Parathyroid adenoma (tissue), 2 donors: ENCODE measurements at regions not wholly inside any gene's neighbourhood (a gene's known extent, or its start where the extent isn't known, plus 50 kb on each side); places are given as distances from the start of the nearest gene placed in this dataset.

Experiments
- H2AFZ ChIP-seq: fragments of 300-600 bp; sonication (generic); one replicate; pipeline ENCODE4 v1.7.0; 2017; ENCODE audit warnings: antibody characterized with exemption, mild to moderate bottlenecking
- H3K27ac ChIP-seq: fragments of 300-600 bp; sonication (generic); one replicate; pipeline ENCODE4 v1.7.0; 2017
- H3K27me3 ChIP-seq: fragments of 300-600 bp; sonication (generic); one replicate; pipeline ENCODE4 v1.7.0; 2017; ENCODE audit warnings: low read length; ENCODE audit not compliant: control insufficient read depth, insufficient read depth
- H3K36me3 ChIP-seq: fragments of 300-600 bp; sonication (generic); one replicate; pipeline ENCODE4 v1.7.0; 2017; ENCODE audit warnings: low read length; ENCODE audit not compliant: control insufficient read depth, insufficient read depth
- H3K4me1 ChIP-seq: fragments of 300-600 bp; sonication (generic); one replicate; pipeline ENCODE4 v1.7.0; 2017; ENCODE audit warnings: control low read depth
- H3K4me2 ChIP-seq: fragments of 300-600 bp; sonication (generic); one replicate; pipeline ENCODE4 v1.7.0; 2017; ENCODE audit warnings: low read length
- H3K4me3 ChIP-seq: fragments of 300-600 bp; sonication (generic); one replicate; pipeline ENCODE4 v1.7.0; 2017; ENCODE audit warnings: low read depth, low read length
- H3K79me2 ChIP-seq: fragments of 300-600 bp; sonication (generic); one replicate; pipeline ENCODE4 v1.7.0; 2017; ENCODE audit warnings: control low read depth
- H3K9ac ChIP-seq: fragments of 300-600 bp; sonication (generic); one replicate; pipeline ENCODE4 v1.7.0; 2017; ENCODE audit warnings: mild to moderate bottlenecking
- H3K9me3 ChIP-seq: fragments of 300-600 bp; sonication (generic); one replicate; pipeline ENCODE4 v1.7.0; 2017; ENCODE audit warnings: low read length; ENCODE audit not compliant: control insufficient read depth
- CTCF ChIP-seq: fragments of 300-600 bp; sonication (generic); IDR thresholded peaks from one replicate; pipeline ENCODE4 v1.7.0; 2017; ENCODE audit warnings: antibody characterized with exemption, mild to moderate bottlenecking
- donor health status: primary hyperparathyroidism.

DNA sequence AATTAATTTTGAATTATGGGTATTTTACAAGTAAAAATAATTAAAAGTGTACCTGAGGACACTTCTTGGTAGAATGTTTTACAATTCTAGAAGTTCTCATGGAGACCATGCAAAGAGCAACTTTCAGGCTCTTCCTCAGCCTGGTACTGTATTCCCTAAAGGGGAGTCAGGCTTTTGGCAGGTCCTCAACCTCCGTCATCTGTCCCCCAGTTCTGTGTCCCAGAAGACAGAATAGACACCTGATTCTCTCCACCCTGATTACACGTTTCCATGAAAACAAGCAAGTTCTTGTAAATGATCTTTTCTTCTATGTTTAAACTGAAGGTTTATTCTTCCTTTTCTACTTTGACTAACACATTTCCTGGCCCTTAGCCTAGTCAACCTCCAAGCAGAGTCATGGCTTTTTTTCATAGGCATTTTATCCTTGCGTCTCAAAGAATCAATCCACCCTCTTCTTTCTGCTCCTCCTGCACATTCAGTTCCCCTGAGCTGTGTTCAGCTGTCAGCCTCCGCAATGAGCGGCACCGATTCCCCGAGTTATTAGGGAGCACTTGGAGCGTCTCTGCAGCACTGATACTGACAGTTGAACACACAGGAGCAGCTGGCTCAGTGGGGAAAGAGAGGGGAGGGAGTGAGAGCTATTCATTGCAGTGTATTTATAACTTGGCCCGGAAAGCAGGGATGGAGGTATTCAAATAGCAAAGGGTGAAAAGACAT is 1082.4 kb upstream of the MAP3K7 start:
- H3K9ac ChIP-seq: no peak overlapping the region
- no peaks in the 10 kb centered on the region for H3K9me3 ChIP-seq
- H3K79me2 ChIP-seq: no peaks in the 10 kb centered on the region
- no peak overlapping the region for H3K4me2 ChIP-seq
- H3K4me1 ChIP-seq: no peaks in the 10 kb centered on the region
- H3K4me3 ChIP-seq: no peak overlapping the region
- H3K27me3 ChIP-seq: no peaks in the 10 kb centered on the region
- no peaks in the 10 kb centered on the region for H3K36me3 ChIP-seq
- no peak overlapping the region for H3K27ac ChIP-seq
- no peak overlapping the region for H2AFZ ChIP-seq
- no peak for TF ChIP-seq CTCF

- Histone ChIP-seq H3K27ac (no peak overlapping the region), H3K9ac (no peak overlapping the region), H3K4me1 (no peaks in the 10 kb centered on the region)
These were observed 1080.7 kb upstream of the MAP3K7 start for GRCh38 chr6:91667596-91667995.

DNA sequence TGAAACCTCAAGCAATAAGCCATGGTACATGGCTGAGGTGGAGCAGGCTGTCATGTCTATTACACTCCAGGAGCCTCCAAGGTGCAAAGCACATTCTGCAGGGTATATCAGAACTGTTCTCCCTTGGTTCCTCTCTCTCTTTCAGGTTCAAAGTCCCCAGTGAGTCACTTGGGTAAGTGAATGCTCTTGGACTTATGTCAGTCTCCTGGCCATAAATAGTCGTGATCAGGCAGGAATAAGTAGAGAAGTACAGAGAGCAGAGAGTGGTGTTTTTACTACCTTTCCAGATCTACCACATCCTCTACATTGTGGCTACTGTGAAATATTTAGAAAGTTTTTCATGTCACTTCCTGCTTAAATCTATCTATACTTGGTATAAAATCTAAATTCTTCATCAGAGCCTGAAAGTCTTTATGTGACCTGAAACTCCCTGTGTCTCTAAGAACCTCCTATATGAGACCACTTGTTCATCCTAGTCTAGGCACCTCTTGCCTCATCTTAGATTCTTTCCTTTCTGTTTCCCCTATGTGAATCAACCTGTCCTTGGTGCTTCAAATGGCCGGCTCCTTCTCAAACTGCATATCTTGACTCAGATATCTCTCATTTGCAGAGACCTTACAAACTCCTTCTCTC is 1077.6 kb upstream of the MAP3K7 start:
- H3K4me3 ChIP-seq: no peak overlapping the region
- no peak for TF ChIP-seq CTCF

More at GRCh38 chr6:91667596-91667995, 1080.7 kb upstream of the MAP3K7 start:
- H3K4me2 ChIP-seq: no peak overlapping the region
- TF ChIP-seq CTCF: no peak
- H3K79me2 ChIP-seq: no peaks in the 10 kb centered on the region
- H3K4me3 ChIP-seq: no peak overlapping the region
- H2AFZ ChIP-seq: no peak overlapping the region
- H3K9me3 ChIP-seq: no peaks in the 10 kb centered on the region
- no peaks in the 10 kb centered on the region for H3K27me3 ChIP-seq
- no peaks in the 10 kb centered on the region for H3K36me3 ChIP-seq

DNA sequence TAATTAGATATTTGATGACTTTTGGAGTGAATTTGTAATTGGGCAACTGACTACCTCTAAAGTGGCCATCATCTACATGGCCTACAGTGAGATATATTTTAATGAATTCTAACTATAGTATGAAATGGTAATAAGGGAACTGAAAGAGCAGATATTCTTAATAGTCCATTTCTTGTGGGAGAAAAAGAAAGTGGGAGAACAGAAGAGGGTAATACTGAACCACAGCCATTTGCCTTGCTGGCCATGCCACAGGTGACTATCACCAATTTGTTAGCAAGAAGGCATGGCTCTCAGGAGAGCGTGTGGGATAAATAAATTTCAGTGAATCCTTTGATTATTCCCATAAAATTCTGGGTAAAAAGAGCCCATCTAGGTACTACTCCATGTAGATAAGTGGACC is 1074.0 kb upstream of the MAP3K7 start:
- no peak overlapping the region for H2AFZ ChIP-seq
- H3K4me3 ChIP-seq: no peak overlapping the region
- H3K4me2 ChIP-seq: no peak overlapping the region
- no peaks in the 10 kb centered on the region for H3K9me3 ChIP-seq
- H3K27ac ChIP-seq: no peak overlapping the region
- no peaks in the 10 kb centered on the region for H3K36me3 ChIP-seq
- H3K79me2 ChIP-seq: no peaks in the 10 kb centered on the region
- H3K27me3 ChIP-seq: no peaks in the 10 kb centered on the region
- no peaks in the 10 kb centered on the region for H3K4me1 ChIP-seq
- H3K9ac ChIP-seq: no peak overlapping the region
- TF ChIP-seq CTCF: no peak

More for the DNA sequence above, 1077.6 kb upstream of the MAP3K7 start:
- Histone ChIP-seq H3K9me3 (no peaks in the 10 kb centered on the region), H2AFZ (no peak overlapping the region), H3K9ac (no peak overlapping the region), H3K4me2 (no peak overlapping the region), H3K27me3 (no peaks in the 10 kb centered on the region), H3K36me3 (no peaks in the 10 kb centered on the region), H3K27ac (no peak overlapping the region), H3K79me2 (no peaks in the 10 kb centered on the region), H3K4me1 (no peaks in the 10 kb centered on the region)

DNA sequence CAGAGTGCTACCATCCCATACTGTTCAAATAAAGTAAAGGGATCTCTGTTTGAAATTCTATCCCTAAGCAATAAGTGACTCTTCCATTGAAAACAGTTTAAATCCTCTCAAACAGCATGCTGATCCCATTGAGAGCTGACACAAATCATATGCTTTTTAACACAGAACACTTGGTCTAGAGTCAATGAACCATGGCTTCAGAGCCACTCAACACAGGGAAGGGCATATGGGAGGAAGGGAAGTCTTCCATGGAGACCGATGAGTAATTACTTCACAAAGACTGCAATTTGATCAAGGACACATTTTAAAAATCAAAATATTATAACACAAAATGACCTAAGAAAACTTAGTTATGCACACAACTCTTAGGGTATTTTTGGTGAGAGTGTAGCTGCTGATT is 1073.0 kb upstream of the MAP3K7 start:
- Histone ChIP-seq H3K9me3 (no peaks in the 10 kb centered on the region), H3K79me2 (no peaks in the 10 kb centered on the region), H3K9ac (no peak overlapping the region), H3K27me3 (no peaks in the 10 kb centered on the region), H3K4me1 (no peaks in the 10 kb centered on the region), H2AFZ (no peak overlapping the region), H3K36me3 (no peaks in the 10 kb centered on the region), H3K4me3 (no peak overlapping the region), H3K27ac (no peak overlapping the region), H3K4me2 (no peak overlapping the region)
- TF ChIP-seq CTCF: no peak
